Astrocyte of the spinal cord (primary cell): ENCODE measurements at regions not wholly inside any gene's neighbourhood (a gene's known extent, or its start where the extent isn't known, plus 50 kb on each side); places are given as distances from the start of the nearest gene placed in this dataset.
"Not testable (repeated sequence)": the region's sequence is repeated elsewhere in the genome, so short reads cannot be mapped to it uniquely, and the experiment has no call there.

Experiments
- DNase-seq: peaks from one replicate; pipeline ENCODE4 v3.0.0; 2011; ENCODE audit warnings: low read depth, low spot score
- H3K4me3 ChIP-seq: 2 replicates; pipeline ENCODE4 v1.5.1; 2011; ENCODE audit warnings: low read depth, mild to moderate bottlenecking, low read length, moderate library complexity
- in situ Hi-C: cut with HindIII; loops from 2 replicates; pipeline ENCODE4 v1.10.0; 2017; ENCODE audit warnings: low sequenced_read_pairs
- TF ChIP-seq, protein P1 (sequence below): IDR thresholded peaks from 2 replicates; pipeline ENCODE4 v1.5.1; 2012; ENCODE audit warnings: low read depth, mild to moderate bottlenecking, low read length, inconsistent platforms

GRCh38 chr5:125061726-125062125 is 315.3 kb upstream of the ZNF608 start:
- no peak for DNase-seq
- TF ChIP-seq, protein P1, sequence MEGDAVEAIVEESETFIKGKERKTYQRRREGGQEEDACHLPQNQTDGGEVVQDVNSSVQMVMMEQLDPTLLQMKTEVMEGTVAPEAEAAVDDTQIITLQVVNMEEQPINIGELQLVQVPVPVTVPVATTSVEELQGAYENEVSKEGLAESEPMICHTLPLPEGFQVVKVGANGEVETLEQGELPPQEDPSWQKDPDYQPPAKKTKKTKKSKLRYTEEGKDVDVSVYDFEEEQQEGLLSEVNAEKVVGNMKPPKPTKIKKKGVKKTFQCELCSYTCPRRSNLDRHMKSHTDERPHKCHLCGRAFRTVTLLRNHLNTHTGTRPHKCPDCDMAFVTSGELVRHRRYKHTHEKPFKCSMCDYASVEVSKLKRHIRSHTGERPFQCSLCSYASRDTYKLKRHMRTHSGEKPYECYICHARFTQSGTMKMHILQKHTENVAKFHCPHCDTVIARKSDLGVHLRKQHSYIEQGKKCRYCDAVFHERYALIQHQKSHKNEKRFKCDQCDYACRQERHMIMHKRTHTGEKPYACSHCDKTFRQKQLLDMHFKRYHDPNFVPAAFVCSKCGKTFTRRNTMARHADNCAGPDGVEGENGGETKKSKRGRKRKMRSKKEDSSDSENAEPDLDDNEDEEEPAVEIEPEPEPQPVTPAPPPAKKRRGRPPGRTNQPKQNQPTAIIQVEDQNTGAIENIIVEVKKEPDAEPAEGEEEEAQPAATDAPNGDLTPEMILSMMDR, result no peak
- no peak overlapping the region for H3K4me3 ChIP-seq
- in situ Hi-C loops, result no loop called here

- no peak overlapping the region for H3K4me3 ChIP-seq
- in situ Hi-C loops, result no loop called here
- peak; percentile 40 for DNase-seq
- TF ChIP-seq, protein P1, result no peak
Measured at GRCh38 chr5:125064621-125065438, 318.4 kb upstream of the ZNF608 start.

GRCh38 chr5:125065741-125066140 is 319.3 kb upstream of the ZNF608 start:
- TF ChIP-seq, protein P1, result no peak
- in situ Hi-C loops, result no loop called here

DNA sequence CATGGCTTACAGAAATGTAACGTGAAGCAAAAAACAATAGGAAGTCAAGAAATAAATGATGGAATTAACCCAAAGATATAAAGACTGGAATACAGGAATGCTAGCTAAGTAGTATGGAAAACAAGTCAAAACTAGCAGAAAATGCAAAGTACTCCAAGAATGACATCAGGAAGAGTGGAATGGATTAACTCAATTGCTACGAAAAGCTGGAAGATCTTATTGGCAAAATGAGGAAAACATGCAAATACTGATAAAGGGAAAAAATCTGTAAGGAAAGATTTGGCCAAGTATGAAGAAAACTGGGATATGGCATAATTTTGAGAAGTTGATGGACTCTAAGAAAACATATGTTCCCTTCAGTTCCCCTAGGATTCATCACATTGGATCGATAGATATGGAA is 324.5 kb upstream of the ZNF608 start:
- TF ChIP-seq, protein P1, result no peak
- no peak overlapping the region for H3K4me3 ChIP-seq
- in situ Hi-C loops, result no loop called here
- DNase-seq, result no peak

More at GRCh38 chr5:125065741-125066140, 319.3 kb upstream of the ZNF608 start:
- H3K4me3 ChIP-seq, result no peak overlapping the region
- no peak for DNase-seq

DNA sequence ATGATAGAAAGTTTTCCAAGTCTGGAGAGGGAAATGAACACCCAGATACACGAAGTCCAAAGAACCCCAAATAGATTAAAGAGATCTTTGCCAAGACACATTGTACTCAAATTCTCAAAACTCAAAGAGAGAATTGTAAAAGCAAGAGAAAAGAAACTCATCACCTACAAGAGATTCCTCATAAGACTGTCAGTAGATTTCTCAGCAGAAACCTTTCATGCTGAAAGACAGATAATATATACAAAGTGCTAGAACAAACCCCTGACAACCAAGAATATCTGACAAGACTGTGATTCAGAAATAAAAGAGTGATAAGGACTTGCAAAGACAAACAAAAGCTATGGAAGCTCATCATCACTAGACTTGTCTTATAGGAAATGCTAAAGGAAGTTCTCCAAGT is 326.7 kb upstream of the ZNF608 start:
- no peak for DNase-seq
- in situ Hi-C loops, result no loop called here
- H3K4me3 ChIP-seq, result no peak overlapping the region
- TF ChIP-seq, protein P1, result no peak

GRCh38 chr5:125075567-125075966 is 329.1 kb upstream of the ZNF608 start:
- in situ Hi-C loops, result no loop called here
- DNase-seq, result no peak
- H3K4me3 ChIP-seq, result no peak overlapping the region
- TF ChIP-seq, protein P1, result no peak

- H3K4me3 ChIP-seq, in situ Hi-C loops, DNase-seq: not testable (repeated sequence)
Measured at GRCh38 chr5:125079028-125079427, 332.6 kb upstream of the ZNF608 start.
